ENCODE measurements at regions not wholly inside any gene's neighbourhood (a gene's known extent, or its start where the extent isn't known, plus 50 kb on each side); places are given as distances from the start of the nearest gene placed in this dataset.

DNA sequence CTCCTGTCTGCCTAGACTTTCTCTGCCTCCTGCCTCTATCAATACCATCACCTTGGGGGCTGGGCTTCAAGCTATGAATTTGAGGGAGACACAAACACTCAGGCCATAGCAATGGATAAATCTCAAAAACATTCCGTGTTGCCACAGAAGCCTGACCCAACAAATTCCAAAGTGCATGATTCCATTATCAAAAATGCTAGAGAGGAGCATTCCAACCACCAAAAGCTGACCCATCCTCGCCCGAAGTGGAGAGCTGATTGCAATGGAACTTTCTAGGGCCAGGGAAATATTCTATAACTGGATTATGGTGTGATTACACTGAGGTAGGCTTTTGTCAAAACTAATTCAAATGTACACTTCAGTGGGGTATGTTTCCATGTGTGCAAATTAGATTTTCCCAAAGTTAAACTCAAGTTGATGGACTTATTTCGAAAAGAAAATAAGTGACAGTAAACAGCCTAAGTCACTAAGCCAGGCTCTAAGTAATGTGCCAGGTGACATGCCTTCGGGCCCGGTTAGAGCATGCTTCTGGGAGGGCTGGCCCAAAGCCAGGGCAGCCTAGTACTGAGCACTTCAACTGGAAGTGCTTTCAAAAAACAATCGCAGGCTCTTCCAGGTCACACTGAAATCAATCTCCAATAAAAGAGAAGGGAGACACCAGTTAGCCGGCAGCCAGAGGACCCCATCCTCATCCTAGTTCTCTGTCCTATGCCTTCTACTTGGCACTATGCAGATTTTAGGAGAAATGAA, 142.3 kb downstream of the TBXT start:
- no peak overlapping the region for H3K4me3 Mint-ChIP-seq (ENCODE audit: low read depth)
- H3K27me3 Mint-ChIP-seq = peaks cover 6% of the 10 kb centered on the region
- H3K27ac Mint-ChIP-seq = no peak overlapping the region
- H3K9me3 Mint-ChIP-seq (ENCODE audit: low read depth) = no peaks in the 10 kb centered on the region
- DNase-seq (ENCODE audit: low spot score, unreplicated experiment) = no peak
- H3K4me1 Mint-ChIP-seq (ENCODE audit: low read depth) = no peaks in the 10 kb centered on the region
- TF ChIP-seq CTCF (IDR thresholded peaks at IDR 0.05; ENCODE audit: unreplicated experiment) = no peak
- H3K36me3 Mint-ChIP-seq (ENCODE audit: insufficient read depth) = no peaks in the 10 kb centered on the region

GRCh38 chr6:166024252-166024651, 143.4 kb downstream of the TBXT start:
- DNase-seq (ENCODE audit: low spot score, unreplicated experiment) = no peak
- H3K36me3 Mint-ChIP-seq (ENCODE audit: insufficient read depth) = no peaks in the 10 kb centered on the region
- H3K4me3 Mint-ChIP-seq (ENCODE audit: low read depth) = no peak overlapping the region
- TF ChIP-seq CTCF (IDR thresholded peaks at IDR 0.05; ENCODE audit: unreplicated experiment) = no peak
- no peak overlapping the region for H3K27ac Mint-ChIP-seq
- H3K9me3 Mint-ChIP-seq (ENCODE audit: low read depth) = no peaks in the 10 kb centered on the region
- H3K27me3 Mint-ChIP-seq = peaks cover 6% of the 10 kb centered on the region
- no peaks in the 10 kb centered on the region for H3K4me1 Mint-ChIP-seq (ENCODE audit: low read depth)

DNA sequence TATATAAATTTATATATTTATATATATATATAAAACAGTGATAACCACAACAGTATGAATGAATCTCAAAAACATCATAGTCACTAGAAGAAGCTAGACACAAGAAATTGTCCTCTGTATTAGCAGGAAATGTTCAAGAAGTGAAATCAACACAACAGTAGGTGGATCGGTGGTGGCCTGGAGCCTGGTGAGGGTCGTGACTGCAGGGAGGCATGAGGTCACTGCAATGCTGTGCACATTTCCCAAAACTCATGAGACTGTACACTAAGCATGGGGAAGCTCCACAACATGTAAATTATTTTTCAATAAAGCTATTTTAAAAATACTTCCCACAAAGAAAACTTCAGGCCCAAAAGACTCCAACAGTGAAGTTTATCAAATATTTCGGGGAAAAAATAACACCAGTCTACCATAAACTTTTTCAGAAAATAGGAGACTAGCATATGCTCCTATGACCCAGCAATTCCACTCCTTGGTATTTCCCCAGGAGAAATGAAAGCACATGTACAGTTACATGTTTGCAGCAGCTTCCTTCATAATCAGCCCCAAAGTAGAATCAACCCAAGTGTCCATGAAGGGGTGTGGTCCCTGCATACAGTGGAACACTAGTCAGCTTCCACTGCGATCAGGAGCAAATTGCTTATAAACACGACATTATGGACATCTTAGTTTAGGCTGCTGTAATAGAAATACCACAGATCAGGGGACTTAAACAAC, 144.2 kb downstream of the TBXT start:
- no peaks in the 10 kb centered on the region for H3K36me3 Mint-ChIP-seq (ENCODE audit: insufficient read depth)
- DNase-seq (ENCODE audit: low spot score, unreplicated experiment) = no peak
- peaks cover 3% of the 10 kb centered on the region for H3K27me3 Mint-ChIP-seq
- TF ChIP-seq CTCF (IDR thresholded peaks at IDR 0.05; ENCODE audit: unreplicated experiment) = no peak
- no peak overlapping the region for H3K4me3 Mint-ChIP-seq (ENCODE audit: low read depth)
- H3K9me3 Mint-ChIP-seq (ENCODE audit: low read depth) = peaks cover 3% of the 10 kb centered on the region
- H3K27ac Mint-ChIP-seq = no peak overlapping the region
- H3K4me1 Mint-ChIP-seq (ENCODE audit: low read depth) = no peaks in the 10 kb centered on the region

DNA sequence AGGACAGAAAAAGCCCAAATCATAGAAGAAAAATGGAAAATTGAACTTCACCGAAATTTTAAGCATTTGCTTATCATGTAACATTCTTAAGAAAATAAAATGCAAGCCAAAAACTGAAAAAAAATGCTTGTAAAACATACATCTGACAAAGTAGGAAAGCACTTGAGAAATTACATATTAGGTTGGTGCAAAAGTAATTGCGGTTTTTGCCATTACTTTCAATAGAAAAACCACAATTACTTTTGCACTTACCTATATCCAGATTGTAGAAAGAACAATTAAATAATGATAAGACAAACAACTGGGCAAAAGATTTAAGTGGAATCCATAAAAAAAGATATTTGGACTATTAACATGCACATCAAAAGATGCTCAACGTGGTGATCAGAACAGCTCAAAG, 146.2 kb downstream of the TBXT start:
- no peak for TF ChIP-seq CTCF (IDR thresholded peaks at IDR 0.05; ENCODE audit: unreplicated experiment)
- Mint-ChIP-seq H3K27me3 (no peaks in the 10 kb centered on the region), H3K27ac (no peak overlapping the region), H3K36me3 (ENCODE audit: insufficient read depth) (no peaks in the 10 kb centered on the region), H3K4me1 (ENCODE audit: low read depth) (no peaks in the 10 kb centered on the region), H3K4me3 (ENCODE audit: low read depth) (no peak overlapping the region), H3K9me3 (ENCODE audit: low read depth) (peaks cover 14% of the 10 kb centered on the region)
- DNase-seq (ENCODE audit: low spot score, unreplicated experiment) = no peak

DNA sequence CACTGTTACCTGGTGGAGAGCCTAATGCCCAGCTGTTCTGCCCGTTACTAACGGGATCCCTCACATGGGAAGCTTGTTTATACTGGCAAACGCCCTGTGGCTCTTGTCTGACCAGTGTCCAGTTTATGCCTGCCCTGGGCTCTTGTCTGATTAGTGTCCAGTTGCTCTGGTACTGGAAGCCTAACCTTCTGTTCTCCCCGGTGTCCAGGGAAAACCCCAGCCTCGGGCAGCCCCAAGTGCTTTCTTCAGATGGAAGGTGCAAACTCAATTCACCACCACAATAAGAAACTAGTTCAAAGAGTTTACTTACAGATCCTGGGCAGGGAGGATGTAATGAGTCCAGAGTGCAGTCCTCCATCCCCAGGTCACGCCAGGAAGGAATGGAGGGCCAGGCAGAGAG, 148.4 kb downstream of the TBXT start:
- no peak for DNase-seq (ENCODE audit: low spot score, unreplicated experiment)
- no peaks in the 10 kb centered on the region for H3K27me3 Mint-ChIP-seq
- H3K27ac Mint-ChIP-seq = no peak overlapping the region
- H3K4me3 Mint-ChIP-seq (ENCODE audit: low read depth) = no peak overlapping the region
- no peaks in the 10 kb centered on the region for H3K4me1 Mint-ChIP-seq (ENCODE audit: low read depth)
- peaks cover 22% of the 10 kb centered on the region for H3K9me3 Mint-ChIP-seq (ENCODE audit: low read depth)
- TF ChIP-seq CTCF (IDR thresholded peaks at IDR 0.05; ENCODE audit: unreplicated experiment) = no peak
- H3K36me3 Mint-ChIP-seq (ENCODE audit: insufficient read depth) = no peaks in the 10 kb centered on the region
